ENCODE measurements at regions not wholly inside any gene's neighbourhood (a gene's known extent, or its start where the extent isn't known, plus 50 kb on each side); places are given as distances from the start of the nearest gene placed in this dataset.
"Not testable (repeated sequence)": the region's sequence is repeated elsewhere in the genome, so short reads cannot be mapped to it uniquely, and the experiment has no call there.

DNA sequence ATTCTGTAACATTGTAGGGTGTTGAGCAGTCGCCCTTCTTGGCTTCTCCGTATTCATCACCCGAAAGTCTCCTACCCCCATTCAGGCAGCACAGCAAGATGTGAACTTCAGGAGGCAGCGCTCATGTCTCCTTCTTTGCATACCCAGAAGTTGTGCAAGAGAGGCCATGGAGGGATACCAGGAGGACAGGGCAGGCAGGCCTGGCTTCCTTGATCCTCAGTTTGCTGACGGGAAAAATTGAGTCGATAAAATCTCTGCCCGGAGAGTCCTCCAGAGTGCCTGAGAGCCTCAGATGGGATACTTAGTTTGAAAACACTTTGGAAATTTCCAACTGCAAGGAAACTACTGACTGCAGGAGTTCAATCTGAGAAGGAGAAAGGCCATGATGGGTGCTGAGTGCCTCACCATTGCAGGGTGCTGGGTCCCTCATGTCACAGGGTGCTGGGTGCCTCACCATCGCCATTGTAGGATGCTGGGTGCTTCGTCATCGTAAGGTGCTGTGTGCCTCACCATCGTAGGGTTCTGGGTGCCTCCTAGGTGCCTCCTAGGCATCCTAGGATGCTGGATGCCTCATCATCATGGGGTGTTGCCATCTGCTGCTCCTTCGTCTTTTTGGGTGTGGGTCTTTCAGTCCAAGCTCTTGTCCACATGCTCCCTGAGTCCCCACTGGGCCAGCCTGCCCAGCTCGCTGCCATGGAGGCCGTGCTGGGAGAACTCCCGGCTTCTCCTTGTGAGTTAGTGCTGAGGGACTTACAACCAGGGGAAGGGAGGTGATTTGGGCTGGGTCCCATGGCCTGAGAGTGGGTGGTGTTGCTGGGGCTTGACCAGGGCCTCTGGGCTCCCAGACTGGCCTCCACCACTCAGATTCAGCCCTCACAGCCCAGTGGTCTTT is 162.4 kb downstream of the DDX1 start:
- no peak for DNase-seq

DNA sequence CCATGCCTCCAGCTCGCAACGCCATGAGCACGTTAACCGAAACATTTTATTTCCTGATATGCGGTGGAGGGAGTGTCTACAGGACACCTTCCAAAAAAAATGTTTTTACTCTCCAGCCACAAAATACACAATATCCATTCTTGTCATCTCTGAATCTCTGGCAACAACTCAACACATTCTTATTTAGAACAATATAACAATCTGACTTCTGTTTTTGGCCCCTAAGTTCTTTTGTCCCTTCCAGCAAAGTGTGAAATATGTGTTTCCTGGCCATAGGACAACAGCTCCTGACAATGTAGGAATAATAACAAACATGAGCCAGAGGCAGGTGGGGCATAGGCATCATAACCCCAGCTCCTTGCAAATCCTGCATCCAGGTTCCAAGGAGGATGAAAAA is 163.0 kb downstream of the DDX1 start:
- no peak for DNase-seq

DNA sequence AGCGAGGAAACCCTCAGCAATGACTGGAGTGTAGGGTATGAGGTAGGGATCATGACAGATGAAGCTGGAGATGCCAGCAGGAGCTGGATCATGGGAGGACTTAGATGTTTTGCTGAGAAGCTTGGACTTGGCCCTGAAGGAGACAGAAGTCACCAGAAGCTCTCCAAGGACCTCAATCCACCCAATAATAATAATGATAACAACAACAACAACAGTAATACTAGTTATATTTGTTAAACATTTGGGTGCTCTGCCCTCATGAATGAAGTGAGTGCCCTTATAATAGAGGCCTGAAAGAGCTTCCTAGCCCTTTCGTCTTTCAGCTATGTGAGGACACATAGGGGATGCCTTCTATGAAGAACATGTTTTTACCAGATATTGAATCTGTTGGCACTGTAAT is 163.9 kb downstream of the DDX1 start:
- no peak for DNase-seq

DNA sequence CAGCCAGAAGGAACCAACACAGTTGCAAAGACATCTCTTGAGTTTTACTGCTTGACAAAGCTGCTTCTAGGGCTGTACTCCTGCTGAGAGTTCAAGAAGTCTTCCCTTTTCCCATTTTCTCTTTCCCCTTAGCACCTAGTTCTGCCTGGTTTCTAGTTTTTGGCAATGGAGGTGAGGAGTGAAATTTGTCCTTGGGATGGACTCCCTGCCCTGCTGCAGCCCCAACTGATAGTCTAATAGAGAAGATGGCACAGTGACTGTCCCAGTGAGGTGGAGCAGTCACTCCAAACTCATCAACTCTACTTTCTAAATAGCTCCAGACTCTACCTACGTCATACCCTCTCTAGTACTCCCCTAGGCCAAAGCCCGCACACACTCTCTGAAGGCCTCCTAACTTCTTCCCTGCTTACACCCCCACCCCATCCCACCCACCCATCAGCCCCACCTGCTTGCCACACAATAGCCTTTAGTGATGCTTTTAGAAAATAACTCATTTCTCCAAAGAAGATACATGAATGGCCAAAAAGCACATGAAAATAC is 164.4 kb downstream of the DDX1 start:
- no peak for DNase-seq

GRCh38 chr2:15756882-15757819 is 165.5 kb downstream of the DDX1 start:
- no peak for DNase-seq

DNA sequence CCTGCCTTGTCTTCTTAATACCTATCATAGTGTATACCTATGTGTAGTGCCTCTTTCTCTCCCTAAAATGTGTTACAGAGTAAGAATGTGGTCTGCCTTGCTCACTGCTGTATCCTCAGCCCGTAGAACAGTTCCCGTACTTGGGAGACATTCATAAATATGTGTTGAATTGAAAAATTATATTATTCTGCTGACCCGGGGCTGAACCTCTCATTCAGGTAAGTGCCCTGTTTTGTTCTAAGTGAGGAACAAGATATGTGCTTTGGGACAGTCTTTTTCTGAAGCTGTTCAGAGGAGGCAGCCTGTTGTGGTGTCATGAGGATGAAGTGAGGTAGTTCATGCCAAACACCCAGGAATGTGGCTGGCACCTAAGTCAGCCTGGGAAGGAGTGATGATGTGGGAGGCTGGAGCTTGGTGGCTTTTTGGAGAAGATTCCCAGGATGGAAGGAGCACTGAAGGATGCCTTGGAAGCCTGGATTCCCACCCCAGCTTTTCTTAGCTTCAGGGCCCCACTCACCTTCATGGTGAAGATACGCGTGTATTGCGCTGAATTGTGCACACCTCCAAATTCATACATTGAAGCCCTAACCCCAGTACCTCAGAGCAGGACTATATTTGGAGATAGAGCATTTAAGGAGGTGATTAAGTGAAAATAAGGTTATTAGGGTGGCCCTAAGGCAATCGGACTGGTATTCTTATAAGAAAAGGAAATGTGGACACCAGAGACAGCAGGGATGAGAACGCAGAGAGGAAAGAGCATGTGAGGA is 166.3 kb downstream of the DDX1 start:
- no peak for DNase-seq

- no peak for DNase-seq
Observed at GRCh38 chr2:15758848-15759247, 167.2 kb downstream of the DDX1 start.

- no peak for DNase-seq
Observed at GRCh38 chr2:15759385-15759784, 167.7 kb downstream of the DDX1 start.

DNA sequence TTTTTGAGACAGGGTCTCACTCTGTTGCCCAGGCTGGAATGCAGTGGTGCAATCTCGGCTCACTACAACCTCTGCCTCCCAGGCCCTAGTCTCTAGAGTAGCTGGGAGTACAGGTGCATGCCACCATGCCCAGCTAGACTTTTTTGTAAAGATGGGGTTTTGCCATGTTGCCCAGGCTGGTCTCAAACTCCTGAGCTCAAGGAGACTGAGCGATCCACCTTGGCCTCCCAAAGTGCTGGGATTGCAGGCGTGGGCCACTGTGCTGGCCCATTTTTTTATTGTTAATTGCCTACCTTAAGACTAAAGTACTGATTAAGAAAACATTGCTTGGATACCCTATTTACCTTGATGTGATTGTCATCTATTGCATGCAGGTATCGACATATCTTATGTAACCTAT is 168.1 kb downstream of the DDX1 start:
- DNase-seq = not testable (repeated sequence)

DNA sequence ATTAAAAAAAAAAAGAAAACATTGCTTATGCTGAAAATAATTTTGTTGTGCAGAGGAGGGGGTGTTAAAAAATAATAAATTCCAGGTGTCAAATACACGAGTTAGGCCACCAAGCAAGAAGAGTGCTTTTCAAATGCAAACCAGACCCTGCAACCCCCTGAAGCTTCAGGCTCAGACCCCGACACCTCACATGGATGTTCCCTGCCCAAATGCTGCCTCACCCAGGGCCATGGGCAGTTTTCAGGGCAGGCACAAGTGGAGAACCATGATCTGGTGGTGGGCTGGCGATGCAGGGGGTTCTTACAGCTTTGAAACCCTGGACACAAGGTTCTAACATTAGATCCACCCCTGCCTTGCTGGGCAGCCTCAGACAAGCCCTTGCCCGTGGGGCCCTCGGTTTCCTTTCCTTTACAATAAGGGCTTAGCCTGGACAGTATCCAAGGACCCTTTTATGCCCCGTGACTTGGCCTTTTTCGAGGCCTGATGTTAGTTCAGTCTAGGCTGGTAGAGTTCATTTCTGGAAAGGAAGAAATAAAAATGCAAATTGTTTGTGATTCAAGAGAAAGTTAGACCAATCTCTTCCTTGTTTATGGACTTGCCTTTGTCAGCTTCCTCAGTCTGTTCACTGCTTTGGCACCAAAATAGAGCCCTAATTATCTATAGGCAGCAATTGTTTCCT is 168.7 kb downstream of the DDX1 start:
- DNase-seq = no peak

DNA sequence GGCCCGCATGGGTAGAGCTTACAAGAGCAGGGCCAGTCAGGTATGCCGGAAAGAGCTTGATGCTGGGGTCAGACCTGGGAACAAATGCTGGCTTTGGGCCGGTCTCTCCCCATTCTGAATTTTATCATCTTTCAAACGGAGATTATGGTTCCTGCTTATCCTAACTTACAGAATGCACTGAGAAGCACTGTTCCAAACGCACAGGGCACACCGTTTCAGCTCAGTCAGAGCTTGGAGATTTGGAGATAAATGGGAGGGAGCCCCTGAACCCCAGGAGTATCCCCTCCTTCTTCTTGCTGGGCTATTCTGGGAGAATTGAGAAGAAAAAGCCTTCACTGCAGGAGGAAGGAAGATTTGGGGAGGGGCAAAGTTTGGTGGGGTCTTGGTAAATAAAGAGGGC is 169.4 kb downstream of the DDX1 start:
- no peak for DNase-seq

DNA sequence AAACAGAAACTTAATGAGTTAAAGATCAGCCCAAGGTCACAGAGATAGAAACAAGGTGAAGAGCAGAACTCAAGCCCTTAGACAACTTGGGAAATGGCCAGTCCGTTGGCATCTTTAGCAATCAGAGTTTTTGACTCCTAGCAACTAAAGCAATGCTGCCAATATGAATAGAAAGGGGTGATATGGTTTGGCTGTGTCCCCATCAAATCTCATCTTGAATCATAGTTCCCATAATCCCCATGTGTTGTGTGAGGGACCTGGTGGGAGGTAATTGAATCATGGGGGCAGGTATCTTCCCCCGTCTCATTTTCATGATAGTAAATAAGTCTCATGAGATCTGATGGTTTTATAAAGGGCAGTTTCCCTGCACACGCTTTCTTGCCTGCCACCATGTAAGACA is 170.2 kb downstream of the DDX1 start:
- no peak for DNase-seq

DNA sequence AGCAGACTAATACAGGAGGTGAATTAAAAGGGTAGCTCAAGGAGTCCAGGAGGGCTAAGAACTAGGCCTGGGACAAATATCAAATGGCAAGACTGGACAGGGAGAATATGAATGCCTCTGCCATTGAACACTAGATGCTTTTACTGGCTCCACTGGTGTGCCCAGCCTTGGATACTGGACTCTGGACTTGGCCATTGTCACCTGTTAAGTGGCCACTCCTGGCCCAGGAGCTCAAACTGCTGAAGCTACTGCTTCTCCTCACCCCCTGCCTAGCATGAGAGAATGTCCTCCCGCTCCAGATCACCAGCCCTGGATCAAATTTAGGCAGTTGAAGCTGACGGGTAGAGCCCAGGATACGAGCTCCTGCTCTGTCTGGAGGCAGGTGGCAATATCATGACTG is 170.8 kb downstream of the DDX1 start:
- DNase-seq = no peak

- no peak for DNase-seq
Observed at GRCh38 chr2:15763106-15763821, 171.6 kb downstream of the DDX1 start.

DNA sequence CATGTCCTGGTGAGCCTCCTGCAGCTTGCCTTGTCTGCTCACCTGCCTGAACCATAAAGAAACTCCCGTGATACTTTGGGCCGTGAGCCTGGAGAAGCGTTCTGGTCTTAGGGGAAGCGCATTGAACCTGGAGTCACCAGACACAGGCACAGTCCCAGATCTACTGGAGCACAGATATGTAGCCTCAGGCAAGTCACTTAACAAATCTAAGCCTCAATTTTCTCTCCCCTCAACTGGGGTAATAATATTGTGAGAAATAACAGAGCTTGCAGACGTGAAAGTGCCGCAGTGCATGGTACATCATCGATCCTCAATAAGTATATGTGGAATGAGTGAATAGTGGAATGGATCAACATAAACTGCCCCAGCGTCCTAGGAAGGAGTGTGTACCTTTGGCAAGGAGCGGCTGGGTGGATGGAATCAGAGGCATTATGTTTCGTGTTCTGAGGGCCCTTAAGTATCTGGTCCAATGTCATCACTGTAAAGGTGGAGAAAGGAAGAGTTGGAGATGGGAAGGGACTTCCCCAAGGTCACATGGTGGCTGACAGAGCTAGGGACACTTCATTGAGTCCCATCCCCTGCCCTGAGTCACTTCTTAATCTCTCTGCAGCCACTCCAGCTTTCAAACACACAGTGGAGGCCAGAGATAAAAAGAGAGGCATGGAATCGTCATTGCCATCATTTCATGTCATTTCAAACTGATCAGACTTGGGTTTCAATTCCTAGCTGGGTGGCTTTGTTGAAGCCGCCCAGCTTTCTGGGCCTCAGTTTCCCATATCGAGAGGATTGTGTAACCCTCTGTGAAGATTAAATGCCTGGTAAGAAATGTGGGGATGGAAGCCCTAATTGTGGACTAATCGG is 172.4 kb downstream of the DDX1 start:
- no peak for DNase-seq

DNA sequence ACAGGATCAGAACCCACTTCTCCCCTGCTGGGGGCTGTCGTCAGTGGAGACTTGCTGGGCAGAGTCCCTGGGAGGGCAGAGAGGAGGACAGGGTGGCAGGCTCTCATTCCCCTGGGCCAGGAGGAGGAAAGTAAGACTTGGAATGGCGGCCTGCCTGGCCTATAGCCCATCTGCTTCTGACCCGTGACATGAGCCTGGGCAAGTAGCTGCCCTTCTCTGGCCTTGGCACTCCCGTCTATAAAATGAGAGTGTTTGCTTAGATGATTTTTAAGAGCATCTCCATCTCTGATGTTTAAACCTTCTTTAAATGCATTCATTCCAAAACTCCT is 173.0 kb downstream of the DDX1 start:
- DNase-seq = no peak

GRCh38 chr2:15765211-15765610 is 173.5 kb downstream of the DDX1 start:
- DNase-seq = no peak

DNA sequence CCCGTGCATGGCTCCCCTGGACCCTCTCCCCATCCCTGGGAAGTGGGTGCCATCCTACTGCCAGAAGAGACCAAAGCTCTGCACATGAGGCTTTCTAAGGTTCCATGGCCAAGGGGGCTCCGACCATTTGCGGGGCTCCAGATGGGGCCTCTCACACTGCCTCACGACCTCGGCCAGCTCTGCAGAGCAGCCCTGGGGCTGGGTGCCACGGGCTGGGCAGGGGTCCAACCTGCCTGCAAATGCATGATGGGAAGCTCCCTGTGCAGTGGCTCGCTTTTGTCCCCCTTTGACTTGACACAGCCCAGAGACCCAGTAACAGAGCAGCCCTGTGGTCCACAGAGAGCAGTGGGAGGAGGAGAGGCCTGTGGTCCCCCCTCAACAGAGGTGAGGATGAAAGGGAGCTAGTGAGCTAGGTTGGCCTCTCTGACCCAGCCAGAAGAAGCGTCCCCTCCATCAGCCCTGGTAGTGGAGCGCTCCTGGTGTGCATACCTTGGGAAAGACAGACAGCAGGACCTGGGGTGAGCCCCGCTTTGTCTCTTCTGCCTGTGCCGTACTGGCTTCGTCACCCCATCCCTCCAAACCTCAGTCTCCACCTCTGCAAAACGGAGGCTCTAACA is 174.1 kb downstream of the DDX1 start:
- DNase-seq = no peak

- no peak for DNase-seq
Observed at GRCh38 chr2:15766303-15766861, 174.0 kb upstream of the MYCN start.

Measured in COR-L47 (cell line).